ENCODE measurements at regions not wholly inside any gene's neighbourhood (a gene's known extent, or its start where the extent isn't known, plus 50 kb on each side); places are given as distances from the start of the nearest gene placed in this dataset.

GRCh38 chr11:16685914-16686313 is 52.5 kb upstream of the C11orf58 start:
- 75 to 92% (median 77%) methylated on average over 2 of the region's 2 CpGs for WGBS, 5 donors
- TF ChIP-seq POLR2A (IDR thresholded peaks at IDR 0.05) = no peak
- no peak for TF ChIP-seq POLR2AphosphoS5 (IDR thresholded peaks at IDR 0.05)
- TF ChIP-seq CTCF (IDR thresholded peaks at IDR 0.05 in 8 of 11, conservative IDR thresholded peaks at IDR 0.05 in 3 of 11) = no peak
- Histone ChIP-seq H3K27ac (no peak overlapping the region), H3K9me3 (peaks cover 0 to 19% (median 0%) of the 10 kb centered on the region in 8 donors), H3K4me1 (no peaks in the 10 kb centered on the region), H3K36me3 (no peaks in the 10 kb centered on the region), H3K27me3 (replicated peaks in 1 of 7) (no peaks in the 10 kb centered on the region), H3K4me3 (no peak overlapping the region)
- no peak for DNase-seq
- intact Hi-C loops (cut with DNase I; ENCODE audit: low total_unique reads) = no loop called here

- WGBS, 5 donors = 51 to 69% (median 58%) methylated on average over 5 to 7 of the region's 7 CpGs
- TF ChIP-seq POLR2AphosphoS5 (IDR thresholded peaks at IDR 0.05) (no peak), POLR2A (IDR thresholded peaks at IDR 0.05) (no peak), CTCF (IDR thresholded peaks at IDR 0.05 in 8 of 11, conservative IDR thresholded peaks at IDR 0.05 in 3 of 11) (no peak)
- no peak for DNase-seq
These were observed 59.9 kb upstream of the C11orf58 start for GRCh38 chr11:16678466-16679116.

GRCh38 chr11:16669799-16670415 is 68.5 kb upstream of the C11orf58 start:
- TF ChIP-seq POLR2A (IDR thresholded peaks at IDR 0.05) (no peak), CTCF (IDR thresholded peaks at IDR 0.05 in 8 of 11, conservative IDR thresholded peaks at IDR 0.05 in 3 of 11) (no peak), POLR2AphosphoS5 (IDR thresholded peaks at IDR 0.05) (no peak)
- Histone ChIP-seq H3K9me3 (peaks cover 0 to 29% (median 20%) of the 10 kb centered on the region in 8 donors), H3K36me3 (no peaks in the 10 kb centered on the region), H3K27ac (no peak overlapping the region), H3K27me3 (replicated peaks in 1 of 7) (peaks cover 0 to 5% (median 0%) of the 10 kb centered on the region in 7 donors), H3K4me3 (no peak overlapping the region), H3K4me1 (no peaks in the 10 kb centered on the region)
- DNase-seq = no peak
- WGBS, 5 donors = 79 to 87% (median 81%) methylated on average over 2 of the region's 2 CpGs
- intact Hi-C loops (cut with DNase I; ENCODE audit: low total_unique reads) = no loop called here

More at GRCh38 chr11:16678466-16679116, 59.9 kb upstream of the C11orf58 start:
- Histone ChIP-seq H3K4me1 (no peaks in the 10 kb centered on the region), H3K9me3 (peaks cover 0 to 24% (median 3%) of the 10 kb centered on the region in 8 donors), H3K4me3 (no peak overlapping the region), H3K27me3 (replicated peaks in 1 of 7) (peaks cover 0 to 11% (median 0%) of the 10 kb centered on the region in 7 donors), H3K27ac (no peak overlapping the region), H3K36me3 (no peaks in the 10 kb centered on the region)
- intact Hi-C loops (cut with DNase I; ENCODE audit: low total_unique reads) = no loop called here

Measured in spleen (tissue), 11 donors.